PFSK-1 (cell line): ENCODE measurements at regions not wholly inside any gene's neighbourhood (a gene's known extent, or its start where the extent isn't known, plus 50 kb on each side); places are given as distances from the start of the nearest gene placed in this dataset.

Source experiments
- FOXP2 ChIP-seq: optimal IDR thresholded peaks from 2 replicates; pipeline ENCODE3; 2011; ENCODE audit warnings: borderline replicate concordance, control low read depth, inconsistent platforms; ENCODE audit not compliant: insufficient read depth; ENCODE audit errors: extremely low read length, extremely low read depth
- POLR2AphosphoS5 ChIP-seq: IDR thresholded peaks from 2 replicates; pipeline ENCODE4 v1.6.1; 2012; ENCODE audit warnings: low read depth, mild to moderate bottlenecking, control low read depth, low read length, moderate library complexity
- REST ChIP-seq, 2 experiments: IDR thresholded peaks; 2 replicates each; pipeline versions ENCODE4 v1.6.1 to v1.8.0; 2011 to 2012; ENCODE audit warnings: low read depth in 2 of 2, low read length in 2 of 2, control low read depth in 1 of 2, inconsistent platforms in 1 of 2, mild to moderate bottlenecking in 1 of 2, moderate library complexity in 1 of 2; ENCODE audit not compliant: insufficient read depth in 1 of 2
- SIN3A ChIP-seq: IDR thresholded peaks from 2 replicates; pipeline ENCODE4 v1.6.1; 2012; ENCODE audit warnings: mild to moderate bottlenecking, low read length, moderate library complexity, borderline replicate concordance; ENCODE audit not compliant: insufficient read depth
- TAF1 ChIP-seq: IDR thresholded peaks from 2 replicates; pipeline ENCODE4 v1.6.1; 2012; ENCODE audit warnings: low read length, control low read depth, borderline replicate concordance; ENCODE audit not compliant: insufficient read depth

- TF ChIP-seq REST (IDR thresholded peaks at IDR 0.05; ENCODE audit: insufficient read depth in 1 of 2, low read depth in 2 of 2, low read length in 2 of 2) (no peak), FOXP2 (no peak), POLR2AphosphoS5 (no peak), SIN3A (no peak), TAF1 (no peak)
Observed at GRCh38 chr13:53537586-53537985, 509.0 kb downstream of the OLFM4 start.

GRCh38 chr13:53545340-53545941 lies 516.8 kb downstream of the OLFM4 start:
- TF ChIP-seq FOXP2 (no peak), REST (IDR thresholded peaks at IDR 0.05; ENCODE audit: insufficient read depth in 1 of 2, low read depth in 2 of 2, low read length in 2 of 2) (no peak), POLR2AphosphoS5 (no peak), SIN3A (no peak), TAF1 (no peak)

GRCh38 chr13:53560556-53560955 lies 531.9 kb downstream of the OLFM4 start:
- TF ChIP-seq TAF1 (no peak), POLR2AphosphoS5 (no peak), FOXP2 (no peak), SIN3A (no peak), REST (IDR thresholded peaks at IDR 0.05; ENCODE audit: insufficient read depth in 1 of 2, low read depth in 2 of 2, low read length in 2 of 2) (no peak)

GRCh38 chr13:53562419-53562818 lies 533.8 kb downstream of the OLFM4 start:
- TF ChIP-seq FOXP2 (no peak), SIN3A (no peak), POLR2AphosphoS5 (no peak), TAF1 (no peak), REST (IDR thresholded peaks at IDR 0.05; ENCODE audit: insufficient read depth in 1 of 2, low read depth in 2 of 2, low read length in 2 of 2) (no peak)

GRCh38 chr13:53568491-53568890 lies 539.9 kb downstream of the OLFM4 start:
- TF ChIP-seq POLR2AphosphoS5 (no peak), TAF1 (no peak), SIN3A (no peak), FOXP2 (no peak), REST (IDR thresholded peaks at IDR 0.05; ENCODE audit: insufficient read depth in 1 of 2, low read depth in 2 of 2, low read length in 2 of 2) (no peak)
